Calu3 (cell line): ENCODE measurements at regions not wholly inside any gene's neighbourhood (a gene's known extent, or its start where the extent isn't known, plus 50 kb on each side); places are given as distances from the start of the nearest gene placed in this dataset.

ENCODE experiments used
- BruUV-seq: library from RNA; stranded (reverse); fragments of 400-500 nt; replicated peaks from 2 replicates; lab custom pipeline; 2021; lab: Mats Ljungman, UMichigan
- CTCF ChIA-PET: fragments of 300-600 bp; sonication (Branson Sonifier 250); formaldehyde crosslinking; loops from one replicate; lab custom pipeline; 2022; ENCODE audit warnings: antibody characterized with exemption; lab: Charles Lee
- DNase-seq: peaks from one replicate; pipeline ENCODE4 v3.0.0; 2022
- H3K27ac Mint-ChIP-seq: one replicate; pipeline ENCODE4 v1.8.0; 2022; ENCODE audit warnings: mixed read lengths; ENCODE audit not compliant: unreplicated experiment
- H3K27me3 Mint-ChIP-seq: one replicate; pipeline ENCODE4 v1.8.0; 2022; ENCODE audit warnings: mixed read lengths; ENCODE audit not compliant: unreplicated experiment
- H3K36me3 Mint-ChIP-seq: one replicate; pipeline ENCODE4 v1.8.0; 2022; ENCODE audit warnings: mild to moderate bottlenecking, moderate library complexity, mixed read lengths; ENCODE audit not compliant: insufficient read depth, unreplicated experiment
- H3K4me1 Mint-ChIP-seq: one replicate; pipeline ENCODE4 v1.8.0; 2022; ENCODE audit warnings: mild to moderate bottlenecking, low read depth, mixed read lengths; ENCODE audit not compliant: unreplicated experiment
- H3K4me3 Mint-ChIP-seq: one replicate; pipeline ENCODE4 v1.8.0; 2022; ENCODE audit warnings: mild to moderate bottlenecking, low read depth, moderate library complexity, mixed read lengths; ENCODE audit not compliant: unreplicated experiment
- H3K9me3 Mint-ChIP-seq: one replicate; pipeline ENCODE4 v1.8.0; 2022; ENCODE audit warnings: low read depth, mixed read lengths; ENCODE audit not compliant: unreplicated experiment
- CTCF ChIP-seq: fragments of 200-600 bp; IDR thresholded peaks from one replicate; pipeline ENCODE4 v1.8.0; 2022; ENCODE audit warnings: antibody characterized with exemption; ENCODE audit not compliant: unreplicated experiment
- intact Hi-C: fragments of 100-400 bp; cut with micrococcal nuclease; formaldehyde crosslinking; loops from one replicate; pipeline ENCODE4 v1.10.0; 2022; ENCODE audit not compliant: unreplicated experiment

GRCh38 chr9:13896922-13897835 is 416.8 kb downstream of the NFIB start:
- TF ChIP-seq CTCF = no peak
- Mint-ChIP-seq H3K4me1 (no peaks in the 10 kb centered on the region), H3K27me3 (no peaks in the 10 kb centered on the region), H3K4me3 (no peak overlapping the region), H3K36me3 (no peaks in the 10 kb centered on the region), H3K27ac (no peak overlapping the region), H3K9me3 (no peaks in the 10 kb centered on the region)
- intact Hi-C loops = no loop called here
- CTCF ChIA-PET = no interaction called here
- no TSS peak for BruUV-seq
- DNase-seq = no peak

DNA sequence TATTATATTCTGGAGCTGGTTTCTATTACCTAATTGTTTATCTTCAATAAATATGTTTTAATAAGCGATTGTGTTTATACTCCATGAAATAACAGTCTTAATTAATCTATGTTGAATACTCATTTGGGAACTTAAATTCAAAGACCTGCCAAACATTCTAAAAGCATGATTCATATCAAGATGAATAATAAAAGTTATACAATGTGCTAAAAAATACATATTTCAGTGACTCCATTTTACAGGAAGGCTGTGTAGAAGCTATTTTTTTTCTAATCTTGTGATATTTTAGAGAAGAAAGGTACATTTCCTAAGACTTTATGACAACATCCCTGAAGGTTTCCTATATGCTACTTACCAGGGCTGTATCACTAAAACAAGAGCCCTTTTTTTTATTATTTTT is 417.9 kb downstream of the NFIB start:
- Mint-ChIP-seq H3K9me3 (no peaks in the 10 kb centered on the region), H3K36me3 (no peaks in the 10 kb centered on the region), H3K27ac (no peak overlapping the region), H3K4me3 (no peak overlapping the region), H3K27me3 (no peaks in the 10 kb centered on the region), H3K4me1 (no peaks in the 10 kb centered on the region)
- CTCF ChIA-PET = interaction anchor here (0.6 kb wide), 1 partner anchor 21 kb away, joined by 3 read pairs; no protein-coding TSS in a partner anchor
- BruUV-seq = no TSS peak
- DNase-seq = no peak
- intact Hi-C loops = no loop called here
- no peak for TF ChIP-seq CTCF

- Mint-ChIP-seq H3K36me3 (no peaks in the 10 kb centered on the region), H3K4me1 (no peaks in the 10 kb centered on the region), H3K27me3 (no peaks in the 10 kb centered on the region), H3K9me3 (peaks cover 5% of the 10 kb centered on the region), H3K4me3 (no peak overlapping the region), H3K27ac (no peak overlapping the region)
- no peak for DNase-seq
- BruUV-seq = no TSS peak
- CTCF ChIA-PET = interaction anchor here (0.7 kb wide), 1 partner anchor 181 kb away, joined by 3 read pairs; no protein-coding TSS in a partner anchor
- intact Hi-C loops = no loop called here
- TF ChIP-seq CTCF = no peak
These were observed 428.7 kb downstream of the NFIB start for GRCh38 chr9:13885258-13885657.

DNA sequence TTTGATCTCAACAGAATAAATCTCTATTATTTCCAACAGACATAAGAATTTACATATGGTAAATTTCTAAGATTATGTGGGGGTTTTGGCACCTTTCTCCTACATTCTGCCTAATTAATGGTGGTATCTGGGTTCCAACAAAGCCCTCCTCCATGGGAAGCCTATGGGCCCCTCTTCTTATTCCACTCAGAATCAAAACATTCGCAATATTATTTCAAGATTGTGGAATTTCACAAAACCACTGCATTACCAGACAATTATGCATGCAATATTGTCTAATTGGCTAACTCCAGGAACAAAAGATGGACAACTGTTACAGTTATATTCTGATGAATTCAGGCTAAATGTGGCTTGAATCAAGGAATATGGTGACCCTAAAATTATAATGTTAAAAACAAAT is 434.0 kb downstream of the NFIB start:
- CTCF ChIA-PET = no interaction called here
- no TSS peak for BruUV-seq
- H3K27me3 Mint-ChIP-seq = peaks cover 7% of the 10 kb centered on the region

More for the DNA sequence above, 434.0 kb downstream of the NFIB start:
- Mint-ChIP-seq H3K4me1 (no peaks in the 10 kb centered on the region), H3K4me3 (no peak overlapping the region), H3K9me3 (peaks cover 4% of the 10 kb centered on the region), H3K36me3 (no peaks in the 10 kb centered on the region), H3K27ac (no peak overlapping the region)
- no peak for TF ChIP-seq CTCF
- DNase-seq = no peak
- intact Hi-C loops = no loop called here
